ENCODE measurements at regions not wholly inside any gene's neighbourhood (a gene's known extent, or its start where the extent isn't known, plus 50 kb on each side); places are given as distances from the start of the nearest gene placed in this dataset.
A peak's percentile ranks its signal among the peaks of the same experiment; 100 is the strongest.

DNA sequence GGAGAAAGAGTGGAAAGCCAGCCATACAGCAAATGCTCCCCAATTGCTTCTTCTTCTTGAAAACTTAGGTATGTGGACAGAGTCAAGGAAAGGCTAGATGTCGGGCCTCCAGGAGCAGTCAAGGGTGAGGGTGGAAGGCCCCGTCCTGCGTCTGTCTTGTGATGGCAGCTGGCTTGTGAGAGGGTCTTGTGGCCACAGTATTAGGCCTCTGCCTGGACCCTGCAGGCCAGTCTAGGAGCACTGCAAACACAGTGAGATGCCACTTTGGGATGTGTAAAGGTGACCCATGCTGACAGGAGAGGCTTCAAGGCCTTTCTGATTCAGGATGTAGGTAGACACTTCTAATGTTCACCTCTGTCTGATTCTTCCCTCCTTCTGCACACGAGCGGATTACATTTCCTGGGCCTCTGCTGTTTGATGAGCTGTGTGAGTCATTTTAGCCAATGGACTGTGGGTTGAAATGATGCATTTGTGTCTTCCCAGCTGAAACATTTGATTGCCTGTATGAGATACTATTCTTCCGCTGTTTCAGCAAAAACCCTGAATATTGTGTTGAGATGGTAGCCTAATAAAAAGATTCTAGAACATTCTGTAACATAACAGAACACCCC is 135.4 kb downstream of the EMX2 start:
- Histone ChIP-seq H3K79me1 (ENCODE audit: low read depth, low read length) (no peaks in the 10 kb centered on the region), H2BK15ac (ENCODE audit: low read length) (no peak overlapping the region), H2AFZ (ENCODE audit: low read length) (no peak overlapping the region), H3K4me3 (ENCODE audit: low read length in 2 of 2) (no peak overlapping the region), H3K4me2 (ENCODE audit: insufficient read depth, low read length, poor library complexity, severe bottlenecking) (no peak overlapping the region), H2BK12ac (ENCODE audit: low read length) (no peak overlapping the region), H2AK5ac (ENCODE audit: low read depth, low read length) (no peak overlapping the region), H4K8ac (ENCODE audit: low read depth, low read length) (no peak overlapping the region), H4K91ac (ENCODE audit: low read depth, low read length, poor library complexity) (no peak overlapping the region), H3K18ac (ENCODE audit: low read length) (peak overlapping the region; percentile 21), H3K14ac (ENCODE audit: low read length) (no peak overlapping the region), H2BK5ac (ENCODE audit: low read length) (no peak overlapping the region), H3K27me3 (ENCODE audit: control insufficient read depth in 3 of 3, insufficient read depth in 3 of 3, low read depth in 1 of 3, low read length in 3 of 3) (peaks cover 0 to 9% (median 2%) of the 10 kb centered on the region in 3 experiments), H3K9ac (ENCODE audit: low read depth, low read length, poor library complexity) (no peak overlapping the region), H3K4ac (ENCODE audit: low read length) (no peak overlapping the region), H3K9me3 (replicated peaks in 1 of 2; ENCODE audit: control insufficient read depth in 2 of 2, insufficient read depth in 1 of 2, low read depth in 1 of 2, low read length in 2 of 2) (no peaks in the 10 kb centered on the region), H3K4me1 (ENCODE audit: control insufficient read depth in 2 of 2, insufficient read depth in 1 of 2, low read depth in 1 of 2, low read length in 2 of 2) (peaks cover 0 to 12% of the 10 kb centered on the region in 2 donors), H3K23ac (ENCODE audit: low read depth, low read length, poor library complexity) (no peak overlapping the region), H3K36me3 (replicated peaks in 1 of 2; ENCODE audit: control insufficient read depth in 2 of 2, insufficient read depth in 2 of 2, low read length in 2 of 2) (no peaks in the 10 kb centered on the region), H2BK120ac (ENCODE audit: low read depth, low read length) (no peak overlapping the region), H3K27ac (replicated peaks; ENCODE audit: low read length) (no peak overlapping the region)
- no peak for DNase-seq (ENCODE audit: low spot score)
- WGBS, 2 donors (ENCODE audit: extremely low coverage in 2 of 2, insufficient read length in 2 of 2, insufficient replicate concordance in 1 of 2) = no CpG with 5 or more reads among the region's 6 CpGs

DNA sequence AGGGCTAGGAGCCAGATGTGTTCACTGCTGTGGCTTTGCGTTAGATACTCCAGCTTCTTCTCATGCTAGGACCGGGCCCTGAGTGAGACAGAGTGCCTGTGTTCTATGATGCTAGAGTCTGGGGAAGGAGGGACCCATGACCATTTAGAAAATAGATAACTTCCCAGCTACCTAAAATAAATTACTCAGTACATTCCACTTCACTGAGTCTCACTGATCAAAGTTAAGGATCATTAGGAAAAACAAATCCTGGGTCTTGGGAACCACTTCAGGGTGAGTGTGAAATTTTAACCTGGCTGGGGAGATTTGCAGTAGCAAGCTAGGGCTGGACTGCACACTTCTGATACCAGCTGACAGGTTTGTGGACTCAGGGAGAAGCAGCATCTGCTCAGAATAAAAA is 138.1 kb downstream of the EMX2 start:
- Histone ChIP-seq H2BK120ac (ENCODE audit: low read depth, low read length) (no peak overlapping the region), H3K4ac (ENCODE audit: low read length) (no peak overlapping the region), H2BK12ac (ENCODE audit: low read length) (no peak overlapping the region), H3K27me3 (ENCODE audit: control insufficient read depth in 3 of 3, insufficient read depth in 3 of 3, low read depth in 1 of 3, low read length in 3 of 3) (peaks cover 0 to 9% (median 2%) of the 10 kb centered on the region in 3 experiments), H3K4me3 (ENCODE audit: low read length in 2 of 2) (no peak overlapping the region), H4K91ac (ENCODE audit: low read depth, low read length, poor library complexity) (no peak overlapping the region), H4K8ac (ENCODE audit: low read depth, low read length) (no peak overlapping the region), H3K18ac (ENCODE audit: low read length) (peak overlapping the region; percentile 32), H3K27ac (replicated peaks; ENCODE audit: low read length) (no peak overlapping the region), H2AK5ac (ENCODE audit: low read depth, low read length) (no peak overlapping the region), H3K9me3 (replicated peaks in 1 of 2; ENCODE audit: control insufficient read depth in 2 of 2, insufficient read depth in 1 of 2, low read depth in 1 of 2, low read length in 2 of 2) (no peaks in the 10 kb centered on the region), H2BK15ac (ENCODE audit: low read length) (no peak overlapping the region), H3K9ac (ENCODE audit: low read depth, low read length, poor library complexity) (no peak overlapping the region), H3K14ac (ENCODE audit: low read length) (no peak overlapping the region), H3K79me1 (ENCODE audit: low read depth, low read length) (no peaks in the 10 kb centered on the region), H3K4me2 (ENCODE audit: insufficient read depth, low read length, poor library complexity, severe bottlenecking) (no peak overlapping the region), H2AFZ (ENCODE audit: low read length) (no peak overlapping the region), H3K36me3 (replicated peaks in 1 of 2; ENCODE audit: control insufficient read depth in 2 of 2, insufficient read depth in 2 of 2, low read length in 2 of 2) (no peaks in the 10 kb centered on the region), H3K23ac (ENCODE audit: low read depth, low read length, poor library complexity) (no peak overlapping the region), H2BK5ac (ENCODE audit: low read length) (no peak overlapping the region), H3K4me1 (ENCODE audit: control insufficient read depth in 2 of 2, insufficient read depth in 1 of 2, low read depth in 1 of 2, low read length in 2 of 2) (peaks cover 0 to 5% of the 10 kb centered on the region in 2 donors)
- no peak for DNase-seq (ENCODE audit: low spot score)
- no CpG with 5 or more reads among the region's 2 CpGs for WGBS, 2 donors (ENCODE audit: extremely low coverage in 2 of 2, insufficient read length in 2 of 2, insufficient replicate concordance in 1 of 2)

DNA sequence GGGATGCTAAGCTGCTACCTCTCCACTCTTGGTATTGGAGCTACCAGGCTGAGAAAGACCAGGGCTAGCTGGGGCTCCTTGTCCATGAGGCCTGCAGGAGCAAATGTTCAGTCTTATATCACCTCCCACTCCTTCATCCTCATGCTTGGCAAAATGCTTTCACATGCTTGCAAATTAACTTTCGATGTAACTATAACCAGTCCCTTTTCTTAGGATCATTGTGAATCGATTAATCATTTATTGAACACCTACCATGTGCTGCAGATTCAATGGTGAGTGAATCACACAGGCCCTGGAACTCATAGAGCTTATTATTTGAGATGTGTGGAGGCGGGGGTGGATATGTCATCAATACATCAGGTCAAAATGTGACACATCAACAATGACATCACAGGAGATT is 138.6 kb downstream of the EMX2 start:
- Histone ChIP-seq H4K91ac (ENCODE audit: low read depth, low read length, poor library complexity) (no peak overlapping the region), H2BK15ac (ENCODE audit: low read length) (no peak overlapping the region), H3K4me3 (ENCODE audit: low read length in 2 of 2) (no peak overlapping the region), H4K8ac (ENCODE audit: low read depth, low read length) (no peak overlapping the region), H2BK12ac (ENCODE audit: low read length) (no peak overlapping the region), H3K14ac (ENCODE audit: low read length) (no peak overlapping the region), H3K79me1 (ENCODE audit: low read depth, low read length) (no peaks in the 10 kb centered on the region), H3K9me3 (replicated peaks in 1 of 2; ENCODE audit: control insufficient read depth in 2 of 2, insufficient read depth in 1 of 2, low read depth in 1 of 2, low read length in 2 of 2) (no peaks in the 10 kb centered on the region), H2AK5ac (ENCODE audit: low read depth, low read length) (no peak overlapping the region), H3K27ac (replicated peaks; ENCODE audit: low read length) (no peak overlapping the region), H3K4me1 (ENCODE audit: control insufficient read depth in 2 of 2, insufficient read depth in 1 of 2, low read depth in 1 of 2, low read length in 2 of 2) (peaks cover 0 to 4% of the 10 kb centered on the region in 2 donors), H3K36me3 (replicated peaks in 1 of 2; ENCODE audit: control insufficient read depth in 2 of 2, insufficient read depth in 2 of 2, low read length in 2 of 2) (no peaks in the 10 kb centered on the region), H2BK120ac (ENCODE audit: low read depth, low read length) (no peak overlapping the region), H3K4me2 (ENCODE audit: insufficient read depth, low read length, poor library complexity, severe bottlenecking) (no peak overlapping the region), H3K9ac (ENCODE audit: low read depth, low read length, poor library complexity) (no peak overlapping the region), H3K4ac (ENCODE audit: low read length) (no peak overlapping the region), H3K23ac (ENCODE audit: low read depth, low read length, poor library complexity) (no peak overlapping the region), H2BK5ac (ENCODE audit: low read length) (no peak overlapping the region), H2AFZ (ENCODE audit: low read length) (no peak overlapping the region), H3K27me3 (ENCODE audit: control insufficient read depth in 3 of 3, insufficient read depth in 3 of 3, low read depth in 1 of 3, low read length in 3 of 3) (peaks cover 0 to 9% (median 2%) of the 10 kb centered on the region in 3 experiments), H3K18ac (ENCODE audit: low read length) (no peak overlapping the region)
- DNase-seq (ENCODE audit: low spot score) = no peak
- no CpG with 5 or more reads among the region's 3 CpGs for WGBS, 2 donors (ENCODE audit: extremely low coverage in 2 of 2, insufficient read length in 2 of 2, insufficient replicate concordance in 1 of 2)

DNA sequence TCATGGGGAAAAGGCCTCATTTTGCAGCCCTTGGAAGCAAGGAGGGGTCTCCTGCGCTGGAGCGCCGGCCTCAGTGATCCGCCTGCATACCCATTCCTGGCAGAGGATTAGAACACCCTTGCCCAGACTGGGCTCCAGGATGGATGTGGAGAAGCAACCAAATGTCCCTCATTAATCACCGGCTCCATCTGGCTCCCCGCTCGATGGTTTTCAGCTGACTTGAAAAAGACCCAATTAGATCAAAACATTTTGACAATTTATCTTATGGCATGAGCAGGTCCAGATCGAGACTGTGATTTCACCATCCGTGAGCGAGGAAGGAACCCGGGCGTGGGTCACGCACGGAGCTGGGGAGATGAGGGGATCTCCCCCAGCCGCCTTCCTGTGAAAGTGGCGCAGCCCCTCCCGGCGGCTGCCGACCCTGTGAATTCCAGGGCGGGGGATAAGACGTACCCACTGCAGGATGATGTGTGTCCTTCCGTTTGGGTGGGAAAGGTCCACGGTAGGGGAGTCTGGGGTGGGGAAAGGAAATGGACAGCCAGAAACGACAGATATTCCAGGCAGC is 141.6 kb downstream of the EMX2 start:
- Histone ChIP-seq H2BK5ac (ENCODE audit: low read length) (no peak overlapping the region), H3K9ac (ENCODE audit: low read depth, low read length, poor library complexity) (no peak overlapping the region), H2BK120ac (ENCODE audit: low read depth, low read length) (no peak overlapping the region), H3K27ac (replicated peaks; ENCODE audit: low read length) (no peak overlapping the region), H2BK12ac (ENCODE audit: low read length) (no peak overlapping the region), H2BK15ac (ENCODE audit: low read length) (no peak overlapping the region), H3K36me3 (replicated peaks in 1 of 2; ENCODE audit: control insufficient read depth in 2 of 2, insufficient read depth in 2 of 2, low read length in 2 of 2) (no peaks in the 10 kb centered on the region), H2AFZ (ENCODE audit: low read length) (no peak overlapping the region), H3K14ac (ENCODE audit: low read length) (no peak overlapping the region), H3K18ac (ENCODE audit: low read length) (no peak overlapping the region), H2AK5ac (ENCODE audit: low read depth, low read length) (peak overlapping the region; percentile 34), H3K27me3 (ENCODE audit: control insufficient read depth in 3 of 3, insufficient read depth in 3 of 3, low read depth in 1 of 3, low read length in 3 of 3) (peaks cover 0 to 2% (median 0%) of the 10 kb centered on the region in 3 experiments), H3K9me3 (replicated peaks in 1 of 2; ENCODE audit: control insufficient read depth in 2 of 2, insufficient read depth in 1 of 2, low read depth in 1 of 2, low read length in 2 of 2) (no peaks in the 10 kb centered on the region), H3K4me3 (ENCODE audit: low read length in 2 of 2) (no peak overlapping the region), H4K91ac (ENCODE audit: low read depth, low read length, poor library complexity) (no peak overlapping the region), H4K8ac (ENCODE audit: low read depth, low read length) (no peak overlapping the region), H3K79me1 (ENCODE audit: low read depth, low read length) (no peaks in the 10 kb centered on the region), H3K4me2 (ENCODE audit: insufficient read depth, low read length, poor library complexity, severe bottlenecking) (no peak overlapping the region), H3K4ac (ENCODE audit: low read length) (no peak overlapping the region), H3K23ac (ENCODE audit: low read depth, low read length, poor library complexity) (no peak overlapping the region), H3K4me1 (ENCODE audit: control insufficient read depth in 2 of 2, insufficient read depth in 1 of 2, low read depth in 1 of 2, low read length in 2 of 2) (peaks cover 0 to 2% of the 10 kb centered on the region in 2 donors)
- DNase-seq (ENCODE audit: low spot score) = no peak
- no CpG with 5 or more reads among the region's 24 CpGs for WGBS, 2 donors (ENCODE audit: extremely low coverage in 2 of 2, insufficient read length in 2 of 2, insufficient replicate concordance in 1 of 2)
